ENCODE measurements at regions not wholly inside any gene's neighbourhood (a gene's known extent, or its start where the extent isn't known, plus 50 kb on each side); places are given as distances from the start of the nearest gene placed in this dataset.
"Not testable (repeated sequence)": the region's sequence is repeated elsewhere in the genome, so short reads cannot be mapped to it uniquely, and the experiment has no call there.

- DNase-seq (ENCODE audit: insufficient read length, low spot score) (no peak), FAIRE-seq (no peak)
- no peak for TF ChIP-seq POLR2A (IDR thresholded peaks at IDR 0.05; ENCODE audit: low read depth, low read length)
These were observed 87.2 kb upstream of the YWHAQ start for GRCh38 chr2:9717886-9718451.

- FAIRE-seq (no peak), DNase-seq (ENCODE audit: insufficient read length, low spot score) (no peak)
- TF ChIP-seq POLR2A (IDR thresholded peaks at IDR 0.05; ENCODE audit: low read depth, low read length), result no peak
These were observed 89.7 kb upstream of the YWHAQ start for GRCh38 chr2:9720352-9721093.

GRCh38 chr2:9721344-9721743 is 90.5 kb upstream of the YWHAQ start:
- no peak for TF ChIP-seq POLR2A (IDR thresholded peaks at IDR 0.05; ENCODE audit: low read depth, low read length)
- DNase-seq (ENCODE audit: insufficient read length, low spot score), result no peak
- FAIRE-seq, result no peak

GRCh38 chr2:9722451-9722850 is 91.7 kb upstream of the YWHAQ start:
- TF ChIP-seq POLR2A (IDR thresholded peaks at IDR 0.05; ENCODE audit: low read depth, low read length), result no peak
- DNase-seq (ENCODE audit: insufficient read length, low spot score) (no peak), FAIRE-seq (no peak)

GRCh38 chr2:9724565-9724964 is 93.8 kb upstream of the YWHAQ start:
- no peak for DNase-seq (ENCODE audit: insufficient read length, low spot score)
- TF ChIP-seq POLR2A (IDR thresholded peaks at IDR 0.05; ENCODE audit: low read depth, low read length), result no peak
- FAIRE-seq, result no peak

GRCh38 chr2:9725106-9725505 is 94.3 kb upstream of the YWHAQ start:
- DNase-seq (ENCODE audit: insufficient read length, low spot score) (no peak), FAIRE-seq (no peak)
- TF ChIP-seq POLR2A (IDR thresholded peaks at IDR 0.05; ENCODE audit: low read depth, low read length), result no peak

GRCh38 chr2:9726016-9726415 is 95.2 kb upstream of the YWHAQ start:
- not testable (repeated sequence) for FAIRE-seq; DNase-seq (ENCODE audit: insufficient read length, low spot score)

- FAIRE-seq; DNase-seq (ENCODE audit: insufficient read length, low spot score): not testable (repeated sequence)
These were observed 99.7 kb upstream of the YWHAQ start for GRCh38 chr2:9730523-9730922.

- no peak for DNase-seq (ENCODE audit: insufficient read length, low spot score)
- no peak for TF ChIP-seq POLR2A (IDR thresholded peaks at IDR 0.05; ENCODE audit: low read depth, low read length)
- FAIRE-seq, result no peak
These were observed 102.0 kb upstream of the YWHAQ start for GRCh38 chr2:9732824-9733223.

GRCh38 chr2:9734308-9734707 is 103.5 kb upstream of the YWHAQ start:
- TF ChIP-seq POLR2A (IDR thresholded peaks at IDR 0.05; ENCODE audit: low read depth, low read length), result no peak
- no peak for FAIRE-seq
- no peak for DNase-seq (ENCODE audit: insufficient read length, low spot score)

GRCh38 chr2:9735335-9735734 is 104.5 kb upstream of the YWHAQ start:
- DNase-seq (ENCODE audit: insufficient read length, low spot score) (no peak), FAIRE-seq (no peak)
- no peak for TF ChIP-seq POLR2A (IDR thresholded peaks at IDR 0.05; ENCODE audit: low read depth, low read length)

GRCh38 chr2:9736021-9736420 is 105.2 kb upstream of the YWHAQ start:
- no peak for FAIRE-seq
- TF ChIP-seq POLR2A (IDR thresholded peaks at IDR 0.05; ENCODE audit: low read depth, low read length), result no peak
- no peak for DNase-seq (ENCODE audit: insufficient read length, low spot score)

GRCh38 chr2:9737053-9737875 is 106.0 kb upstream of the TAF1B start:
- no peak for DNase-seq (ENCODE audit: insufficient read length, low spot score)
- TF ChIP-seq POLR2A (IDR thresholded peaks at IDR 0.05; ENCODE audit: low read depth, low read length), result no peak
- no peak for FAIRE-seq

GRCh38 chr2:9738062-9738461 is 105.2 kb upstream of the TAF1B start:
- DNase-seq (ENCODE audit: insufficient read length, low spot score), result no peak
- FAIRE-seq, result no peak
- no peak for TF ChIP-seq POLR2A (IDR thresholded peaks at IDR 0.05; ENCODE audit: low read depth, low read length)
